ENCODE measurements at regions not wholly inside any gene's neighbourhood (a gene's known extent, or its start where the extent isn't known, plus 50 kb on each side); places are given as distances from the start of the nearest gene placed in this dataset.

DNA sequence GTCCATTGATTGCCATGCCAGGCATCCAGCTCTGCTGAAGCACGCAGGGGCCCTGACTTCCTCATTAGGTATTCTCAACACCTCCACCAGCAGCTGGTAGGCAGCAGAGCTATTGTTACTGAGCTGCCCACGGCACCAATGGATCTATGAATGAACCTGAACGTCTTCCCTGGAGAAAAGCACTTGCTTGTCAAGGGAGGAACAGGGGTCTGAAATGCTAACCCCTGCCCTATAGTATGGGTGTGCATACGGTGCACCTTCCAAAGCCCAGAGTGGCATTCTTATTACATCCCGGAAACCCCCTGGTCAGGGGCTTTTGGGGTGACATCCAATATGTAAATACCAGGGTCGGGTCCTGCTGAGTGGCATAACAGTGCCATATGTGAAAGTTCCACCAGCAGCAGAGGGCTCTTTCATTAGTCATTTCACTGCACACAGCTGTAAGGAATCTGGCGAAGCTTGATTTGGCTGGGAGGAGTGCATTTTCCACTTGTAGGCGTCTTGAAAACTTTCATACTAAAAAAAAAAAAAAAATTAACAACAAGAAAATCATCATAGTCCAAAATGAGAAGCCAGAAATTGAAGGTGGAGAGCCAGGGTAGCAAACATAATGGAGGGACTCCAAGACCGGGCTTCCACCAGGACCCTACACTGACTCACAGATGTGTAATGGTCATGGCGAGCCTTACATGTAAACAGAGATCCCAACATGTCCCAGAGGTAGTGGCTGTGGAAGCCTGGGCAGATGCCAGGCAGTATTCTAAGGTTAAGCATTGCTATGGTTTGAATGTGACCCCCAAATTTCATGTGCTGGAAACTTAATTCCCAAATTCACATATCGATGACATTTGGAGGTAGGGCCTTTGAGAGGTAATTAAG lies 58.8 kb upstream of the PRDX6 start:
- in situ Hi-C loops (cut with MboI; ENCODE audit: low sequenced_read_pairs) = loop anchor here (10.0 to 25.0 kb wide), 2 partner anchors 674 to 1319 kb away; no protein-coding TSS in a partner anchor

DNA sequence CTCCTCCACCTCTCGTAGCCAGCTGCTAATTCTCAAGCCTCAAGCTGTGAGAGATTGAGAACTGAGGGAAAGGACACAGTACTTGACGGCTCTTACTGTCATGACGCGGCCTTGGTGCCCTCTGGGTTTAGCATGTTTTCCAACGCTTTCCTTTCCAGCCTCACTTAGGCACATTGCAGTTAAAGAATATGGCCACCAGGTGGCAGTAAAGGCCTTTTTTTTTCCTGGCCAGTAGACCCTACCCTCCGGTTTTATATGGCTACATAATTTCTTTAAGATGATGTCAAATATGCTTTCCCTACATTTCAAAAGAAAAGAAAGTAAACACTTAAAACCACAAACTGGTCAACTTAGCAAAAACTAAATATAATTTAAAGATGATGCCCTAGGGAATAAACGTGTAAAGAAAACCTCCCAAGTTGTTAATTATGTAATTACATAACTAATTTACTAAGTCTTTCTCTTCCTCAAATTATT lies 56.8 kb upstream of the PRDX6 start:
- in situ Hi-C loops (cut with MboI; ENCODE audit: low sequenced_read_pairs) = loop anchor here (25.0 kb wide), 1 partner anchor 1317 kb away; no protein-coding TSS in a partner anchor

DNA sequence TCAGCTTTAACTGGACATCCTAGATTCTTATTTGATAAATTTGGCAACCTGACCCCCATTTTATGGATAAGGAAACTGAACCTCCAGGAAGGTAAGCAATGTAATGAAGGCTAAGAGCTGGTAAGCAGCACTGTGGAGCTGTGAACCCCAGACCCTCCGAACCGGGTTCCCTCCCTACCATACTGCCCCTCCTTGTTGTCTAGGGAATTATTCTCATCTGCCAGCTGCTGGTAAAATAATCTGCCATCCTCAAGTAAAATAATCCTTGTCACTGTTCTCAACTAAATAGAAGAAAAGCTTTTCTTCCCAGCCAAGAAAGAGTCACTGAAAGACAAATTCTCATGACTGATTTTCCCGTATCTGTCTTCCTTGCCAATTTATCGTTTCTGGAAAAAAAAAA lies 55.8 kb upstream of the PRDX6 start:
- in situ Hi-C loops (cut with MboI; ENCODE audit: low sequenced_read_pairs) = loop anchor here (25.0 kb wide), 1 partner anchor 1316 kb away; no protein-coding TSS in a partner anchor

DNA sequence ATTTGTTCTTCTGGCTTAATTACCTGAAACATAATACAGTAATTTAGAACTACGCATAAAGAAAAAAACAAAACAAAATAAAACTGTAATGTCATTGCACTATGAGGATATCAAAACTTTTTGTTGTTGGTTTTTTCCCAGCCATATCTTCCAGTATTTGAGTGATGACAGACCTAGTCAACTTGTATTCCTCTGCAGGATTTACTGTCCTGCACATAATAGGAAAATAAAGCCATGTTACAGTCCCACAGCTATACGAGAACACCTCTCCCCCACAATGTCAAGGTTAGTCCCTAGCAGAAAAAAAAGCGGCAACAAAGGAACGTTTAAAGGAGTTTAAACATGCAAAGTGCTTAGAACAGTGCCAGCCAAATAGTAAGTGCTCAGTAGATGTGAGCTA lies 55.3 kb upstream of the PRDX6 start:
- in situ Hi-C loops (cut with MboI; ENCODE audit: low sequenced_read_pairs) = loop anchor here (25.0 kb wide), 1 partner anchor 1316 kb away; no protein-coding TSS in a partner anchor

DNA sequence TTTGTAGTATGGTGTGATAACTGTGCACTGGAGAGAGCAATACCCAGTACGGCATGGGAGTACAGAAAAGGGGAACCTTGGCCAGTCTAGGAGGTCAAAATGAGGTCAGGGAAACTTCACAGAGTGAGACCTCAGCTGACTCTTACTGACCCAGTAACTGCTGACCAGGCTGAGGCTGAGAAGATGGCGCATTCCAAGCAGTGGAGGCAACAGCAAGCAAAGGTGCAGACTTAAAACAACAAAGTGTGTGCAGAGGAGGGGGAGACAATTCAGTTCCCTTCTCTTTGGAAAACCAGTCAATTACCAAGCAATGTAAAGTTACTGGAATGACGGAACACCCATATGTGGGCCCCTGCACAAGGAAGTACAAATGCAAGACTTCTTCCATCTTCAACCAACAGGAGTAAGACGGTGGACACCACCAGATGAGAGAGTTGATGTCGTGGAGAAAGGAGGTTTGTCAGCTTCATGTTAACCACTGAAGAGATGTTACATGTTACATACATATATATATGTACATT lies 54.6 kb upstream of the PRDX6 start:
- in situ Hi-C loops (cut with MboI; ENCODE audit: low sequenced_read_pairs) = loop anchor here (25.0 kb wide), 1 partner anchor 1315 kb away; no protein-coding TSS in a partner anchor

DNA sequence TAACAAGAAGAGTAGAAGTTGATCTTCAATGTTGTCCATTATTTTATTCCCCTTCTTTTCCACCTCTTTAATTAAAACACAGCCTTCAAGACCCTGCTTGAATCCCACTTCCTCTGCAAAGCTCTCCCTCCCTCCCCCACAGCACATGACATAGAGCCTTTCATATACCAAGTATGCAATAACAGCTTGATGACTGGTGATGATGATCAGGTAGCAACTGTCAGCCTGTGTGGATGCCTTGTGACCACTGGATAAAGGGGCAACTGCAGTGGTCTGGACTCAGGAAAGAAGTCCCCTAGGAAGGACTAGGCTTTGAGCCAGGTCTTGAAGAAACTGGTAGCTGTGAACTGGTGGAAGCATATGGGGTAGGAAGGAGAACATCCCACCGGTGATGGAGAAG lies 53.8 kb upstream of the PRDX6 start:
- in situ Hi-C loops (cut with MboI; ENCODE audit: low sequenced_read_pairs) = loop anchor here (25.0 kb wide), 1 partner anchor 1314 kb away; no protein-coding TSS in a partner anchor

DNA sequence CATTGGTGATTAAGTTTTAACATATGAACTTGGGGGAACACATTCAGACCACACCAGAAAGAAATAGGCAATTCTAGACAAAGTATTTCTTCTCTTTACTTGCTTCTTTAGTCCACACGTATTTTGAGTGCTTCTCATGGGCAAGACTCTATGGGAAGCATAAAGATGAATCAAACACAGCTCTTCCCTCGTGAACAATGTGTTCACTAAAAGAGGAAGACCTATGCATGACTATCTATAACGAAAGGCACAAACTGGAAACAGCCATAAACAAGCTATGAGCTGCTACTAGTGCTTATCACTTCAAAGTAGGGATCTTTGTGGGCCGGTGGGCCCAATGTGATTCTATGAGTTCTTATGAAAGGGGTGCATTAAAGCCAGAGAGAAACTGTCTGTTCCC lies 53.0 kb upstream of the PRDX6 start:
- in situ Hi-C loops (cut with MboI; ENCODE audit: low sequenced_read_pairs) = loop anchor here (25.0 kb wide), 1 partner anchor 1313 kb away; no protein-coding TSS in a partner anchor

DNA sequence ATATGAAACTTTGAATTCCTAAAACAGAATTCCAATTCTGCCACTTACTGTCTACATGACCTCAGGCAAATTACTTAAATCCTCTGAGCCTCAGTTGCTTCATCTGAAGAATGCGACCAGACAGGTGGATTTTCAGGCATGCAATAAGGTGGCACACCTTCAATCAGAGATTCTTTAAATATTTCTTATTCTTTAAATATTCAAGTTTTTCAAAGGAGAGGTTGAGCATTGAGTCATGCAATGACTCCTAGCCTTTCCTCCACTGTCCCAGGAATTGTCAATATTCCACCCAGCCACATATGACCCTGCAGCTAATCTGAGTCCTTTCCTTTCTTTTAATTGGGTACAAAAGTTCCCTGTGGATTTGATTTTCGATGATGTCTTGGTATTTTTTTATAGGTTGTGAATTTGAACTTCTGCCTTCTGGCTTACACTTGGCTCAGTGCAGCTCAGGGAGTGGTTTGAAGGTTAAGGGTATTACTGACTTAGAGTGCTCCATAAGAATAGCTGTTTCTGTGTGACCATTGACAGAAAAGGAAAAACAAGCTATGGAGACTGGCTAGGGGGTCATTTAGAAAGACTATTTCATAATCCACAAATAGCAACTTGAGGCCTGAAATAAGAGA lies 52.2 kb upstream of the PRDX6 start:
- in situ Hi-C loops (cut with MboI; ENCODE audit: low sequenced_read_pairs) = loop anchor here (25.0 kb wide), 3 partner anchors 387 to 1312 kb away; partner anchors contain the start of genes CENPL and DARS2

DNA sequence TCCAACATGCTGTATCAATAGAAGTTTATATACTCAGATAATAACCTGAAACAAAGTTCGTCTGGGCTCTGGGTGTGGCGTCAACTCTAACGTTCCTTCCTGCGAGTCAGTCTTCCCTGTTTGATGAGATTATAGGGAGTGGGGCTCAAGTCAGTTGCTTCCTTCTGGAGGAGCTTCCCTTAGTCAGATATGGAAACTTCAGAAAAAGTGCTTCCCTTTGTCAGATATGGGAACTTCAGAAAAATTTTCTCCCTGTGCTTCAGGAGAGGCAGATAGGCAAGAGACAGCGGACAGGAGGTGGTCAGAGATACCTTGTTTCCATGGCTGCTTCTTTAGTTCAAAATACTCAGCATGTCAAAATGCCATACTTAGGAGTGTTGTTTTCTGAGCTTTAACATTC lies 51.1 kb upstream of the PRDX6 start:
- in situ Hi-C loops (cut with MboI; ENCODE audit: low sequenced_read_pairs) = loop anchor here (25.0 kb wide), 2 partner anchors 386 to 786 kb away; partner anchors contain the start of genes CENPL and DARS2

DNA sequence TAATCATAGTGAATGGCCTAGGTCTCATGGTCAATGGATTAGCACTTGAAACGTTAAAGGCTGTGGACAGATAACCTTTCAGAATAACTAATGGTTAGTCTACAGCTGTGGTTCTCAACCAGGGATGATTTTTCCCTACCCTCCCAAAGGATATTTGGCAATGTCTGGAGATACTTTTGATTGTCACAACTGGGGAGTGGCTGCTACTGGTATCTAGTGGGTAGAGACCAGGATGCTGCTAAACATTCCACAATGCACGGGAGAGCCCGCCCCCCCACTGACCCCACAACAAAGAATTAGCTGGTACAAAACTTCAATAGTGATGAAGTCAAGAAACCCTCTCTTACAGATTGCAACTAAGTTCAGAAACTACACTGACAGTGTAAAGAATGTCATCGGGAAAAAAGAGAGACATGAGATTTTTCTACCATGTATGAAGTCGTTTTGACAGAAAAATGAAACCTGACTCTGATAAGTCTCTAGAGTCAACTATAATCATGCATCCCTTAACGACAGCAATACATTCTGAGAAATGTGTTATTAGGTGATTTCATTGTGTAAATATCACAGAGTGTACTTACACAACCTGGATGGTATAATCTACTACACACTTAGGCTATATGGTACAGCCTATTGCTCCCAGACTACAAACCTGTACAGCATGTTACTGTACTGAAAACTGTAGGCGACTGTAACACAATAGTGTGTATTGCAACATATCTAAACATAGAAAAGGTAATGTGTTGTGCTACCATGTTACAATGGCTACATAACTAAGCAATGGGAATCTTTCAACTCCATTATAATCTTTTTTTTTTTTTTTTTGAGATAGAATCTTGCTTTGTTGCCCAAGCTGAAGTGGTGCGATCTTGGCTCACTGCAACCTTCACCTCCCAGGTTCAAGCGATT lies 49.7 kb upstream of the PRDX6 start:
- in situ Hi-C loops (cut with MboI; ENCODE audit: low sequenced_read_pairs) = loop anchor here (25.0 kb wide), 2 partner anchors 385 to 785 kb away; partner anchors contain the start of genes CENPL and DARS2

All from HL-60/S4 (cell line).